ENCODE measurements at regions not wholly inside any gene's neighbourhood (a gene's known extent, or its start where the extent isn't known, plus 50 kb on each side); places are given as distances from the start of the nearest gene placed in this dataset.

DNA sequence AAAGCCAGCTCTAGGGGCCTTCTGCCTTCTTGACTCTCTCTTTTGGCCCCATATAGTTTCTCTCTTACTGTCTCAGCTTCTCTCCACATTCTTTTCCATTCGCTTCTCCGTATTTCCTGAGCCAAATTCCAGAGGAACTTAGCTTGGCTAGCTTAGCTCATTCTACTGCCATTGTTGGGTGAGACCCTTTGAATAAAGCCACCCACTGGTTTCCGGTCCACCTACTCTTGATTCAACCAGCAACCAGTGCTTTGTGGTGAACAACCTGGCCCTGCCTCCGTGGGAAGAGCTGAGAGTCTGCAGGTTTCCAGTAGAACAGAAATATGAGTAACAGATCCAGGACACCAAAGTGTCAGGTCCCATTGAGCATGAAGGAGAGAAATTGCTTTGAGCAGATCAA, 81.3 kb upstream of the ARHGAP20 start:
- TF ChIP-seq, protein P1, sequence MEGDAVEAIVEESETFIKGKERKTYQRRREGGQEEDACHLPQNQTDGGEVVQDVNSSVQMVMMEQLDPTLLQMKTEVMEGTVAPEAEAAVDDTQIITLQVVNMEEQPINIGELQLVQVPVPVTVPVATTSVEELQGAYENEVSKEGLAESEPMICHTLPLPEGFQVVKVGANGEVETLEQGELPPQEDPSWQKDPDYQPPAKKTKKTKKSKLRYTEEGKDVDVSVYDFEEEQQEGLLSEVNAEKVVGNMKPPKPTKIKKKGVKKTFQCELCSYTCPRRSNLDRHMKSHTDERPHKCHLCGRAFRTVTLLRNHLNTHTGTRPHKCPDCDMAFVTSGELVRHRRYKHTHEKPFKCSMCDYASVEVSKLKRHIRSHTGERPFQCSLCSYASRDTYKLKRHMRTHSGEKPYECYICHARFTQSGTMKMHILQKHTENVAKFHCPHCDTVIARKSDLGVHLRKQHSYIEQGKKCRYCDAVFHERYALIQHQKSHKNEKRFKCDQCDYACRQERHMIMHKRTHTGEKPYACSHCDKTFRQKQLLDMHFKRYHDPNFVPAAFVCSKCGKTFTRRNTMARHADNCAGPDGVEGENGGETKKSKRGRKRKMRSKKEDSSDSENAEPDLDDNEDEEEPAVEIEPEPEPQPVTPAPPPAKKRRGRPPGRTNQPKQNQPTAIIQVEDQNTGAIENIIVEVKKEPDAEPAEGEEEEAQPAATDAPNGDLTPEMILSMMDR (IDR thresholded peaks at IDR 0.05): no peak
- TF ChIP-seq EZH2 (IDR thresholded peaks at IDR 0.05) (no peak), EZH2phosphoT487 (IDR thresholded peaks at IDR 0.05) (no peak)
